ENCODE measurements at regions not wholly inside any gene's neighbourhood (a gene's known extent, or its start where the extent isn't known, plus 50 kb on each side); places are given as distances from the start of the nearest gene placed in this dataset.
A peak's percentile ranks its signal among the peaks of the same experiment; 100 is the strongest.
"Not testable (repeated sequence)": the region's sequence is repeated elsewhere in the genome, so short reads cannot be mapped to it uniquely, and the experiment has no call there.

GRCh38 chr18:56000041-56000440 lies 412.0 kb upstream of the TCF4 start:
- DNase-seq: no peak

GRCh38 chr18:55999641-56000040 lies 411.6 kb upstream of the TCF4 start:
- no peak for DNase-seq

GRCh38 chr18:55998801-55999385 lies 410.9 kb upstream of the TCF4 start:
- DNase-seq: no peak

GRCh38 chr18:55998071-55998522 lies 410.1 kb upstream of the TCF4 start:
- DNase-seq: no peak

GRCh38 chr18:55997151-55997561 lies 409.2 kb upstream of the TCF4 start:
- peak; percentile 46 for DNase-seq

GRCh38 chr18:55996717-55997116 lies 408.7 kb upstream of the TCF4 start:
- DNase-seq: no peak

- no peak for DNase-seq
Measured at GRCh38 chr18:55990186-55990585, 402.2 kb upstream of the TCF4 start.

GRCh38 chr18:55988537-55988936 lies 400.5 kb upstream of the TCF4 start:
- DNase-seq: peak; percentile 48

GRCh38 chr18:55983433-55983832 lies 395.4 kb upstream of the TCF4 start:
- no peak for DNase-seq

- no peak for DNase-seq
Measured at GRCh38 chr18:55982992-55983391, 395.0 kb upstream of the TCF4 start.

GRCh38 chr18:55981712-55982475 lies 393.9 kb upstream of the TCF4 start:
- DNase-seq: no peak

GRCh38 chr18:55974521-55974920 lies 386.5 kb upstream of the TCF4 start:
- DNase-seq: no peak

- DNase-seq: no peak
Measured at GRCh38 chr18:55968550-55968949, 380.6 kb upstream of the TCF4 start.

GRCh38 chr18:55967019-55967418 lies 379.0 kb upstream of the TCF4 start:
- no peak for DNase-seq

GRCh38 chr18:55964171-55964570 lies 376.2 kb upstream of the TCF4 start:
- no peak for DNase-seq

GRCh38 chr18:55953326-55953725 lies 365.3 kb upstream of the TCF4 start:
- no peak for DNase-seq

- DNase-seq: not testable (repeated sequence)
Measured at GRCh38 chr18:55951738-55952137, 363.7 kb upstream of the TCF4 start.

GRCh38 chr18:55950379-55951166 lies 362.6 kb upstream of the TCF4 start:
- no peak for DNase-seq

GRCh38 chr18:55934821-55935220 lies 346.8 kb upstream of the TCF4 start:
- DNase-seq: no peak

- DNase-seq: no peak
Measured at GRCh38 chr18:55932675-55933074, 344.7 kb upstream of the TCF4 start.

GRCh38 chr18:55927831-55928230 lies 339.8 kb upstream of the TCF4 start:
- no peak for DNase-seq

GRCh38 chr18:55925772-55926171 lies 337.8 kb upstream of the TCF4 start:
- DNase-seq: no peak

- DNase-seq: no peak
Measured at GRCh38 chr18:55920063-55920462, 332.1 kb upstream of the TCF4 start.

GRCh38 chr18:55918444-55918843 lies 330.5 kb upstream of the TCF4 start:
- no peak for DNase-seq
